ENCODE measurements at regions not wholly inside any gene's neighbourhood (a gene's known extent, or its start where the extent isn't known, plus 50 kb on each side); places are given as distances from the start of the nearest gene placed in this dataset.

DNA sequence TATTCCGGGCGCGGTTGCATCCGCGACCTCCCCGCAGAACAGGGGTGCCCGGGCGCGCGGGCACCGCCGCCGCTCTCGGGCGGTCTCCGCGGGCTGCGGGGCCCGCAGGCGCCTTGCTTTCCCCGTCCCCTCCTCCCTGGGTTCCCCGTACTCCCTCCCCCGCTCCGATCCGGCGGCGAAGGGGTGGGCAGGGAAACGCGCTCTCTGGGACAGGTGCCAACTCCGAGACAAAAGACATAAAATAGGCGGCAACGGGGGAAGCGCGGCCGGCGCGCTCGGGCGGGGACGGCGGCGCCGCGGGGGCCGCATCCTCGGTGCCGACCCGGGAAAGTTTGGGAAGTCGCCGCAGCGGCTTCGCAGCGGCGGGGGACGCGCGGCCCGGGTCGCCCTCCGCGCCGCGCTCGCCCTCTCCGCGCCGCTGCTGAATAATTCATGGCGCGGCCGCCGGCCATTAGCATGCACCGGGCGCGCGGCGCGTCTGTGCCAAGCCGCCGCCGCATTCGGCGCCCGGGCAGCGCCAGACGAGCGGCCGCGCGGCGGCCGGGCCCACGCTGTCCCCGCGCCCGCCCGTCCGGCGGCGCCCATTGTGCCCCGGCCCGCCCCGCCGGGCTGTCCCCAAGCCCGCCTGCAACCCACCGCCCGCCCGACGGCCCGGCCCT, 78.7 kb upstream of the PPARA start:
- Histone ChIP-seq H2AFZ (ENCODE audit: low read length) (no peak overlapping the region), H3K14ac (ENCODE audit: insufficient read depth, low read length) (peak overlapping the region; percentile 59; the same call in 1 of the 2 replicates), H3K56ac (ENCODE audit: insufficient read length, low read depth, low read length) (no peak overlapping the region), H3K23me2 (ENCODE audit: insufficient read length, low read depth, low read length, poor library complexity, severe bottlenecking) (peaks cover 4% of the 10 kb centered on the region), H4K5ac (ENCODE audit: insufficient read length, low read depth, low read length) (no peak overlapping the region), H3K9me3 (ENCODE audit: control insufficient read depth, low read depth, low read length) (no peaks in the 10 kb centered on the region), H2BK12ac (ENCODE audit: insufficient read length, low read depth, low read length) (no peak overlapping the region), H3K18ac (ENCODE audit: insufficient read length, low read depth, low read length) (no peak overlapping the region), H4K8ac (replicated peaks; ENCODE audit: insufficient read length, low read depth, low read length) (no peak overlapping the region), H3K79me1 (ENCODE audit: insufficient read depth, low read depth, low read length, poor library complexity, severe bottlenecking) (no peaks in the 10 kb centered on the region), H3K79me2 (ENCODE audit: insufficient read depth, low read length) (peaks cover 23% of the 10 kb centered on the region; the same call in 1 of the 2 replicates), H3K23ac (ENCODE audit: insufficient read length, low read depth, low read length) (no peak overlapping the region), H2BK20ac (ENCODE audit: low read depth, low read length, poor library complexity, severe bottlenecking) (no peak overlapping the region), H2BK5ac (ENCODE audit: insufficient read length, low read length) (no peak overlapping the region), H2BK120ac (ENCODE audit: low read depth, low read length, poor library complexity, severe bottlenecking) (no peak overlapping the region), H3K4me1 (ENCODE audit: insufficient read depth, low read length) (peaks cover 13% of the 10 kb centered on the region), H3K9ac (ENCODE audit: extremely low read depth, insufficient read length, low read length) (no peak overlapping the region), H3K4me2 (ENCODE audit: insufficient read depth, insufficient read length, low read length) (peak overlapping the region; percentile 56), H4K20me1 (ENCODE audit: control insufficient read depth, insufficient read depth, insufficient read length) (no peaks in the 10 kb centered on the region), H2AK5ac (ENCODE audit: insufficient read length, low read length) (no peak overlapping the region), H4K91ac (ENCODE audit: insufficient read length, low read depth, low read length) (no peak overlapping the region), H2BK15ac (ENCODE audit: low read depth, low read length) (no peak overlapping the region), H3K27me3 (ENCODE audit: insufficient read depth, low read length) (peaks cover 6% of the 10 kb centered on the region; the same call in 1 of the 2 replicates), H3T11ph (ENCODE audit: low read length) (no peak overlapping the region), H3K27ac (ENCODE audit: insufficient read length, low read depth, low read length) (no peak overlapping the region), H3K4ac (ENCODE audit: low read depth, low read length) (no peak overlapping the region)
- Mint-ChIP-seq H3K9me3 (no peaks in the 10 kb centered on the region), H3K27ac (no peak overlapping the region), H3K4me3 (peak overlapping the region; percentile 65 to 87), H3K27me3 (ENCODE audit: low read depth) (peaks cover 73% of the 10 kb centered on the region), H3K36me3 (ENCODE audit: insufficient read depth in 1 of 3, low read depth in 3 of 3) (0 out of 7 replicates have a peak, but pooled peaks cover 0 to 1% (median 0%) of the 10 kb centered on the region in 3 experiments), H3K4me1 (peaks cover 13 to 19% of the 10 kb centered on the region in 2 experiments)
- peak; percentile 57 for DNase-seq
- no CpG with 5 or more reads among the region's 109 CpGs for WGBS (ENCODE audit: extremely low coverage, insufficient read length, low lambda C conversion rate)
- TF ChIP-seq, protein P1, sequence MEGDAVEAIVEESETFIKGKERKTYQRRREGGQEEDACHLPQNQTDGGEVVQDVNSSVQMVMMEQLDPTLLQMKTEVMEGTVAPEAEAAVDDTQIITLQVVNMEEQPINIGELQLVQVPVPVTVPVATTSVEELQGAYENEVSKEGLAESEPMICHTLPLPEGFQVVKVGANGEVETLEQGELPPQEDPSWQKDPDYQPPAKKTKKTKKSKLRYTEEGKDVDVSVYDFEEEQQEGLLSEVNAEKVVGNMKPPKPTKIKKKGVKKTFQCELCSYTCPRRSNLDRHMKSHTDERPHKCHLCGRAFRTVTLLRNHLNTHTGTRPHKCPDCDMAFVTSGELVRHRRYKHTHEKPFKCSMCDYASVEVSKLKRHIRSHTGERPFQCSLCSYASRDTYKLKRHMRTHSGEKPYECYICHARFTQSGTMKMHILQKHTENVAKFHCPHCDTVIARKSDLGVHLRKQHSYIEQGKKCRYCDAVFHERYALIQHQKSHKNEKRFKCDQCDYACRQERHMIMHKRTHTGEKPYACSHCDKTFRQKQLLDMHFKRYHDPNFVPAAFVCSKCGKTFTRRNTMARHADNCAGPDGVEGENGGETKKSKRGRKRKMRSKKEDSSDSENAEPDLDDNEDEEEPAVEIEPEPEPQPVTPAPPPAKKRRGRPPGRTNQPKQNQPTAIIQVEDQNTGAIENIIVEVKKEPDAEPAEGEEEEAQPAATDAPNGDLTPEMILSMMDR (conservative IDR thresholded peaks at IDR 0.05) = no peak
